Esophagus muscularis mucosa (tissue), 3 donors: ENCODE measurements at regions not wholly inside any gene's neighbourhood (a gene's known extent, or its start where the extent isn't known, plus 50 kb on each side); places are given as distances from the start of the nearest gene placed in this dataset.

Experiments
- CTCF ChIP-seq, 3 experiments: fragments of 200-600 bp in 2 of 3; fragments of 450-650 bp in 1 of 3; sonication (generic) in 2 of 3; IDR thresholded peaks; one replicate each; pipeline ENCODE4 v1.5.1; 2017 to 2019; ENCODE audit warnings: antibody characterized with exemption in 3 of 3, mild to moderate bottlenecking in 2 of 3, moderate library complexity in 1 of 3
- POLR2AphosphoS5 ChIP-seq, 2 donors: sonication (generic); formaldehyde crosslinking; IDR thresholded peaks; one replicate each; pipeline ENCODE4 v1.6.1; 2017; ENCODE audit warnings: antibody characterized with exemption in 2 of 2

GRCh38 chr3:43222590-43222989 is 63.8 kb upstream of the SNRK start:
- TF ChIP-seq POLR2AphosphoS5 (IDR thresholded peaks at IDR 0.05) = no peak
- no peak for TF ChIP-seq CTCF (IDR thresholded peaks at IDR 0.05)
